AG04450 (cell line): ENCODE measurements at regions not wholly inside any gene's neighbourhood (a gene's known extent, or its start where the extent isn't known, plus 50 kb on each side); places are given as distances from the start of the nearest gene placed in this dataset.

Experiments used
- CTCF ChIA-PET: fragments of 300-600, 350-600 bp; formaldehyde crosslinking; extraction: SDS; loops from one replicate; lab custom pipeline; 2022; ENCODE audit warnings: antibody characterized with exemption, inconsistent platforms; lab: Charles Lee
- POLR2A ChIA-PET: fragments of 350-600 bp; formaldehyde crosslinking; extraction: SDS; loops from one replicate; lab custom pipeline; 2021; ENCODE audit warnings: antibody characterized with exemption, inconsistent platforms; lab: Yijun Ruan, JAX
- DNase-seq: peaks from one replicate; pipeline ENCODE4 v3.0.0-alpha.2; 2011; ENCODE audit warnings: low read depth, low spot score
- H3K27ac ChIP-seq: one replicate; pipeline ENCODE4 v1.5.1; 2012; ENCODE audit warnings: low read depth, low read length, control low read depth
- H3K27me3 ChIP-seq: one replicate; pipeline ENCODE4 v1.6.0; 2012; ENCODE audit warnings: low read length; ENCODE audit not compliant: control insufficient read depth, insufficient read depth
- H3K4me3 ChIP-seq: 2 replicates; pipeline ENCODE4 v1.5.1; 2011; ENCODE audit warnings: mild to moderate bottlenecking, low read depth, low read length, control low read depth
- H3K9me3 ChIP-seq: 2 replicates; pipeline ENCODE4 v1.5.1; 2012; ENCODE audit warnings: low read length; ENCODE audit not compliant: control insufficient read depth, insufficient read depth
- TF ChIP-seq, protein P1 (sequence below): IDR thresholded peaks from 2 replicates; pipeline ENCODE4 v1.5.1; 2011; ENCODE audit warnings: low read depth, low read length, control low read depth, inconsistent platforms

DNA sequence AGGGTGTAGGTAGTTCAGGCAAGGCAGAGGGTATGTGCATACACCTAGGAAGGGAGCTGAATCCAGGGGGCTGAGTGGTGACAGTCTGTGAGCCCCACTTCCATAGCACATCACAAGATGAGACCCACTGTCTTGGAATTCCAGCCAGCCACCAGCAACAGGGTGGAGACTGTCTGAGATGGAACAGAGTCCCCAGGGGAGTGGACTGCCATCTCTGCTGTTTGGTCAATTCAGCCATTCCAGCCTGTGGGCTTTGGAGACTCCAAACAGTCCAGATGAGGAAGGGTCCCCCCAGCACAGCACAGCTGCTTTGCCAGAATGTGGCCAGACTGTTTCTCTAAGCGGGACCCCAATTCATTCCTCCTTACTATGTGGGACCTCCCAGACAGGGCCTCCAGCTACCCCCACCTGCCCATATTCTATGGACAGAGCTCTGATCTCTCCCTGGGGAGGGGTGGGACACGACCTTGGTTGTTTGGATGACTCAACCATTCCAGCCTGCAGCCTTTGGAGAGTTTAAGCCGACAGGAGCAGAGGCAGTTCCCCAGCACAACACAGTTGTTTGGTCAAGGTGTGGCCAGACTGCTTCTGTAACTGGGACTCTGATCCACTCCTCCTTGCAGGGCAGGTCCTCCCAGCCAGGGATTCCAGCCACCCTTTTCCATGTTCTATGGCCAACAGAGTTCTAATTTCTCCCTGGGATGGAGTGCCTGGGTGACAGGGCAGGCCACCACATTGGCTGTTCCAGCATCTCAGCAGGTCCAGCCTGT lies 178.0 kb downstream of the RND3 start:
- Histone ChIP-seq H3K4me3 (no peak overlapping the region), H3K27me3 (no peaks in the 10 kb centered on the region), H3K27ac (no peak overlapping the region), H3K9me3 (0 out of 2 replicates have a peak, but pooled peaks cover 4% of the 10 kb centered on the region)
- ChIA-PET POLR2A (no interaction called here), CTCF (no interaction called here)
- TF ChIP-seq, protein P1, sequence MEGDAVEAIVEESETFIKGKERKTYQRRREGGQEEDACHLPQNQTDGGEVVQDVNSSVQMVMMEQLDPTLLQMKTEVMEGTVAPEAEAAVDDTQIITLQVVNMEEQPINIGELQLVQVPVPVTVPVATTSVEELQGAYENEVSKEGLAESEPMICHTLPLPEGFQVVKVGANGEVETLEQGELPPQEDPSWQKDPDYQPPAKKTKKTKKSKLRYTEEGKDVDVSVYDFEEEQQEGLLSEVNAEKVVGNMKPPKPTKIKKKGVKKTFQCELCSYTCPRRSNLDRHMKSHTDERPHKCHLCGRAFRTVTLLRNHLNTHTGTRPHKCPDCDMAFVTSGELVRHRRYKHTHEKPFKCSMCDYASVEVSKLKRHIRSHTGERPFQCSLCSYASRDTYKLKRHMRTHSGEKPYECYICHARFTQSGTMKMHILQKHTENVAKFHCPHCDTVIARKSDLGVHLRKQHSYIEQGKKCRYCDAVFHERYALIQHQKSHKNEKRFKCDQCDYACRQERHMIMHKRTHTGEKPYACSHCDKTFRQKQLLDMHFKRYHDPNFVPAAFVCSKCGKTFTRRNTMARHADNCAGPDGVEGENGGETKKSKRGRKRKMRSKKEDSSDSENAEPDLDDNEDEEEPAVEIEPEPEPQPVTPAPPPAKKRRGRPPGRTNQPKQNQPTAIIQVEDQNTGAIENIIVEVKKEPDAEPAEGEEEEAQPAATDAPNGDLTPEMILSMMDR: no peak
- DNase-seq: no peak

GRCh38 chr2:150307258-150307657 lies 180.2 kb downstream of the RND3 start:
- TF ChIP-seq, protein P1: no peak
- ChIA-PET CTCF (no interaction called here), POLR2A (no interaction called here)
- Histone ChIP-seq H3K27me3 (no peaks in the 10 kb centered on the region), H3K9me3 (peaks cover 9% of the 10 kb centered on the region; the same call in 1 of the 2 replicates), H3K4me3 (no peak overlapping the region), H3K27ac (no peak overlapping the region)
- no peak for DNase-seq

GRCh38 chr2:150303281-150303680 lies 184.2 kb downstream of the RND3 start:
- no peak overlapping the region for H3K4me3 ChIP-seq
- ChIA-PET POLR2A (no interaction called here), CTCF (no interaction called here)
- DNase-seq: no peak
- peaks cover 9% of the 10 kb centered on the region; the same call in 1 of the 2 replicates for H3K9me3 ChIP-seq
- H3K27me3 ChIP-seq: no peaks in the 10 kb centered on the region
- no peak overlapping the region for H3K27ac ChIP-seq
- TF ChIP-seq, protein P1: no peak

GRCh38 chr2:150298571-150299305 lies 188.7 kb downstream of the RND3 start:
- no peak for DNase-seq
- Histone ChIP-seq H3K9me3 (peaks cover 3% of the 10 kb centered on the region; the same call in 1 of the 2 replicates), H3K27ac (no peak overlapping the region), H3K27me3 (no peaks in the 10 kb centered on the region), H3K4me3 (no peak overlapping the region)
- ChIA-PET POLR2A (no interaction called here), CTCF (no interaction called here)
- TF ChIP-seq, protein P1: no peak
